ENCODE measurements at regions not wholly inside any gene's neighbourhood (a gene's known extent, or its start where the extent isn't known, plus 50 kb on each side); places are given as distances from the start of the nearest gene placed in this dataset.

DNA sequence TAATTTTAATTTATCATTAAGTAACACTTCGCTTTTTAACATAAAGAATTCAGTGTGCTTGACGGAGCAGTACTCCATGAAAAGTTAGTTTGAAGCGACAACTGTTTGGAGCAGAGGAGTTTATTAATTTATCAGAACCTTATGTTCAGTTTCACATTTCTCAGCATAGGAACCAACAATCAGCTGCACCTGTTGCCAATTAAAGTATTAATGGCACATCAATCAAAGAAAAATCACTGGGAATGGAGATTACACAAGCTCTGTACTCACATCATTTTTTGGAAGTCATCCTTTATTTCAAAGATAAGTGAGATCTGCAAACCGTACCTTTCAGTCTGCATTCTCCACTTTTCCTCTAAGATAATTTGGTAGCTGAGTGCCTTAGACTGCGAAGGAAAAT lies 344.6 kb downstream of the LMO4 start:
- Histone ChIP-seq H3K4me1 (ENCODE audit: control insufficient read depth, insufficient read depth, low read length) (no peaks in the 10 kb centered on the region), H3K27me3 (ENCODE audit: control insufficient read depth, insufficient read depth, low read length) (no peaks in the 10 kb centered on the region), H3K4me3 (ENCODE audit: low read depth, low read length) (no peak overlapping the region), H3K9me3 (ENCODE audit: control insufficient read depth, insufficient read depth, low read length) (no peaks in the 10 kb centered on the region), H3K36me3 (ENCODE audit: control insufficient read depth, insufficient read depth, low read length) (no peaks in the 10 kb centered on the region), H3K9ac (ENCODE audit: low read depth, low read length) (no peak overlapping the region)

DNA sequence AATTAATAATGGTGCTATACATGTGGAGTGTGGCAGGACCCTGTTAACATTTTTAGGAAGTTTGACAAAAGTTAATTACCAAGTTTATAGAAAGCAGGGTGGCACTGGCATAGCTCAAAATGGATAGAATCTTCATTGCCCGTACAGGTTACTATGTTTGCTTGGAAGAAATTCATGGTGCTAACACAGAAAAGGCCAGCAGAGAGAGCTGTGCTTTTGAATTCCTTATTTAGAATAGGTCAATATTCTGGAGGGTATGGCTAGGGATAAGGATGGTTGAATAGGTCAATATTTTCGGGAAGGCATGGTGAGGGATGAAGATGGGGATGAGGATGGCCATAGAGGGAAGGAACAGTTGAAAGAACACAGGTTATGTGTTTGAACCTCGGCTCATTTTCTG lies 345.1 kb downstream of the LMO4 start:
- no peaks in the 10 kb centered on the region for H3K36me3 ChIP-seq (ENCODE audit: control insufficient read depth, insufficient read depth, low read length)
- H3K4me1 ChIP-seq (ENCODE audit: control insufficient read depth, insufficient read depth, low read length): no peaks in the 10 kb centered on the region
- H3K4me3 ChIP-seq (ENCODE audit: low read depth, low read length): no peak overlapping the region
- no peaks in the 10 kb centered on the region for H3K9me3 ChIP-seq (ENCODE audit: control insufficient read depth, insufficient read depth, low read length)
- H3K9ac ChIP-seq (ENCODE audit: low read depth, low read length): no peak overlapping the region
- H3K27me3 ChIP-seq (ENCODE audit: control insufficient read depth, insufficient read depth, low read length): no peaks in the 10 kb centered on the region

DNA sequence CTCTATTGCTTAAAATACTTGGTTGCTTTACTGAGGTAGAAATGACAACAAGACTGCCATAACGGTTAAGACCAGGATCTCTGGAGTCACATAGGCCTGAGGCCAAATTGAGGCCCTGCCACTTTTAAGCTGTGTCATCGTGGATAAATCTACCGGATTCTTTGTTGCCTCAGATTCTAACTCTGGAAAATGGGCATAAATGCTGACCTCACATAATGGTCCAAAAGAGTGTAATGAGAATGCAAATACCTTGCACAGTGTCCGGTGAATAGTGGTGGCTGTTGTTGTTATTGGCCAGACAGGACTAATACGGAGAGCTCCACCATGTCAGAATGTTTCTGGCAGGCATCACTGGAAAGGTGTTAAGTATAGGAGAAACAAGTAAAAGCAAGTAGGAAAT lies 346.1 kb downstream of the LMO4 start:
- Histone ChIP-seq H3K4me3 (ENCODE audit: low read depth, low read length) (no peak overlapping the region), H3K27me3 (ENCODE audit: control insufficient read depth, insufficient read depth, low read length) (no peaks in the 10 kb centered on the region), H3K9me3 (ENCODE audit: control insufficient read depth, insufficient read depth, low read length) (no peaks in the 10 kb centered on the region), H3K4me1 (ENCODE audit: control insufficient read depth, insufficient read depth, low read length) (no peaks in the 10 kb centered on the region), H3K9ac (ENCODE audit: low read depth, low read length) (no peak overlapping the region), H3K36me3 (ENCODE audit: control insufficient read depth, insufficient read depth, low read length) (no peaks in the 10 kb centered on the region)

DNA sequence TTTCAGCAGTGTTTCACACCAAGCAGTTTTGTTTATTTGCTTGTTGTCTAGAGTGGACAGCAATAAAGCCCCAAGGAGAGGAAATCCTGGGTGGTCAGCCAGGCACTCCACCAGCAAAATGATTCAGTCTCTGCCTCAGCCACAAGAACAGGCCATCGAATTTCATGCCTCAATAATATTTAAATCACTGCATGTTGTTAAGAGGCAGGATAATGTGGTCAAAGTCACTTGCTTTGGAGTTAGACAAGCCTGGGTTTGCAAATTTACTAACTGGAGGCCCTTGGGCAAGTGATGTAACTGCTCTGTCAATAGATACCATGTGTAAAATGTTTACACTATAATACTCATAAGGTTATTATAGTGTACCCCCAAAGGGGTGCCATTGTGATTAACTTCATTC lies 349.6 kb downstream of the LMO4 start:
- Histone ChIP-seq H3K9ac (ENCODE audit: low read depth, low read length) (no peak overlapping the region), H3K27me3 (ENCODE audit: control insufficient read depth, insufficient read depth, low read length) (peaks cover 2% of the 10 kb centered on the region), H3K9me3 (ENCODE audit: control insufficient read depth, insufficient read depth, low read length) (no peaks in the 10 kb centered on the region), H3K36me3 (ENCODE audit: control insufficient read depth, insufficient read depth, low read length) (no peaks in the 10 kb centered on the region), H3K4me1 (ENCODE audit: control insufficient read depth, insufficient read depth, low read length) (no peaks in the 10 kb centered on the region), H3K4me3 (ENCODE audit: low read depth, low read length) (no peak overlapping the region)

DNA sequence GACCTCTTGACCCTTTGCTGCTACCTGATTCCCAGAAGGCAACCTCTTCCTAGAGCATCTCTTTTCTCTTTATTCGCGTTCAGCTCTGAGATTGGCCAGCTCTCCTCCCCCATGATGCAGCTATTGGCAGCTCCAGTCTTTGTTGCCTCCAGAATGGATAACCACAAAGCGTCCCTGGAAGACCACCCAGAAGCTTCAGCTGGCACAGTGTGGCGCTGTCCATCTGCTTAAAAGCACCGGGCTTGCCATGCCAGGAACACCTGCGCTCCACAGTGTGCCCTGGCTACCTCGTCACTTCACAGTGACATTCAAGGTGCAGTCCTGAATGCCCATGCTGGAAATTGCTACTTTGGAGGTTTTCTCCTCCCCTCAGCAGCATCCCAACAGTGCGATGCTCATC lies 353.9 kb downstream of the LMO4 start:
- Histone ChIP-seq H3K4me3 (ENCODE audit: low read depth, low read length) (no peak overlapping the region), H3K9ac (ENCODE audit: low read depth, low read length) (no peak overlapping the region), H3K27me3 (ENCODE audit: control insufficient read depth, insufficient read depth, low read length) (peaks cover 19% of the 10 kb centered on the region), H3K36me3 (ENCODE audit: control insufficient read depth, insufficient read depth, low read length) (no peaks in the 10 kb centered on the region), H3K9me3 (ENCODE audit: control insufficient read depth, insufficient read depth, low read length) (no peaks in the 10 kb centered on the region), H3K4me1 (ENCODE audit: control insufficient read depth, insufficient read depth, low read length) (peaks cover 17% of the 10 kb centered on the region)

DNA sequence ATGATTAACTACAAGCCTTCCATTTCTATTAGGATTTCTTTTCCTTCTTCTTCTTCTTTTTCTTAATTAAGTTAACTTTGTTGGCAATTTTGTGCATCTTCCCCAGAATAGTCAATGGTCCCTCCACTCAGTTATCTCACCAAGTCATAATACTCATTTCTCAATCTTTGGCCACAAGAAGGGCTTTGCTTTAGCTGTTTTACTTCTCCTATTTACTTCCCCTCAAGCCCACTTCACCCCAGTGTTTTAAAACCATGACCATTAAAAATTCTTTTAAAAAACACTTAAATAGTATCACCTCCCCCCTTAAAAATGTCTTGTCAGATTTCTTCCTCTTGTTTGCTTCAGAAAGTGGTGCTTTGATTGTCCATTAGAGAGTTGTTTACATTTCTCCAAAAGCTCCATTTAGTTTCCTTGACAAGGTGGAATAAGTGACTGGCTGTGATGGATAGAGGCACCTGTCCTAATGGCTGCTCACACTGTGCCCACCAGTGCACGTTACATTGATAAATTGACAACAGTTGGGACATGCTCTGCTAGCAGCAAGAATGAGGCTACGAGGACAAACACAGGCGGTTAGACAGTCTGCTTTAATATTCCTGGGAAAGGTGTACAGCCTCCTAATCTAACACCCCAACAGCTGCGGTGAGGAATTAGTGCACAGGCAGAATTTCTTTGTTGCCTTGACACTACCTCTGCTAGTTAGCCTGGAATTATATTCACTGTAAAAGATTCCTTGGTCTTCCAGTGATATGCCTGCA lies 354.7 kb downstream of the LMO4 start:
- Histone ChIP-seq H3K27me3 (ENCODE audit: control insufficient read depth, insufficient read depth, low read length) (peaks cover 19% of the 10 kb centered on the region), H3K4me1 (ENCODE audit: control insufficient read depth, insufficient read depth, low read length) (peaks cover 17% of the 10 kb centered on the region), H3K9ac (ENCODE audit: low read depth, low read length) (no peak overlapping the region), H3K4me3 (ENCODE audit: low read depth, low read length) (no peak overlapping the region), H3K36me3 (ENCODE audit: control insufficient read depth, insufficient read depth, low read length) (no peaks in the 10 kb centered on the region), H3K9me3 (ENCODE audit: control insufficient read depth, insufficient read depth, low read length) (no peaks in the 10 kb centered on the region)

DNA sequence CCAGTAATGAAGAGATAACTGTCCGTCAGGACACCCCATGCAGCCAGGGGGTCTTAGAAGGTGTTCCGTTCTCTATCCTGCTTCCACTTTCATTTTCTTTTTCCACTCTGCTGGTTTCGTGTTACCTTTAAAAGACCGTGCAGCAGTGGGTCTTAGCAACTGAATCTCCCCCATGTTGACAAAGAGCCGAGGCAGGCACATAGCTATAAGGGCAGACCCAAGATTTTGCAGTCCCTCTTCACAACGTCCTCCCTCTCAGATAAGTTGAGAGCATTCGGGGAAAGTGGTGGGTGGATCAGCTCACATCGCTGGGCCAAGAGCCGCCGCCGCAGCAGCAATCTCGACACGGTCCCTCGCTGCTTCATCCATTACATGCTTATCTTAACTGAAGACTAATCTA lies 355.5 kb downstream of the LMO4 start:
- no peaks in the 10 kb centered on the region for H3K9me3 ChIP-seq (ENCODE audit: control insufficient read depth, insufficient read depth, low read length)
- peaks cover 19% of the 10 kb centered on the region for H3K27me3 ChIP-seq (ENCODE audit: control insufficient read depth, insufficient read depth, low read length)
- H3K4me1 ChIP-seq (ENCODE audit: control insufficient read depth, insufficient read depth, low read length): peaks cover 17% of the 10 kb centered on the region
- peak overlapping the region; percentile 23 for H3K4me3 ChIP-seq (ENCODE audit: low read depth, low read length)
- no peaks in the 10 kb centered on the region for H3K36me3 ChIP-seq (ENCODE audit: control insufficient read depth, insufficient read depth, low read length)
- H3K9ac ChIP-seq (ENCODE audit: low read depth, low read length): no peak overlapping the region

DNA sequence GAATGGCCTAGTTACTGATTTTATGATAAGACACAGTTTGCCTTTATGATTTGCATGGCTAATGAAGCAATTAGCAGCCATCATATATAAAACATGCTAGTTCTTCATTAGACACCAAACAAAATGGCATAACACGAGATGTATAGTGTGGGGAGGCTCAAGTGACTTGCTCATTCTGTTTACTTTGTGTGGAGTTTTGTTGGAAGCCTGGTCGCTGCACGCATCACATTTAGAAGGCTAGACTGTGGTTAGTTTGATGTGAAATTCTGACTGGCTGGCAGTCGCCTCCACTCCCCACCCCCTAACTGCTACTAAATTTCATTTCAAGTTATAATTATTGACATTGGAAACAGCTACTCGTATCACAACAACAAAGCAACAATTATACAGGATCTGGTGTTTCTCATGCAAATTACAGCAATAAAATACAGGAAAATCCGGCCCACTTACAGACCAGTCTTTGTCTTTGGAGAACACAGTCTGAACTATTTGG lies 356.1 kb downstream of the LMO4 start:
- Histone ChIP-seq H3K27me3 (ENCODE audit: control insufficient read depth, insufficient read depth, low read length) (peaks cover 19% of the 10 kb centered on the region), H3K4me3 (ENCODE audit: low read depth, low read length) (no peak overlapping the region), H3K9me3 (ENCODE audit: control insufficient read depth, insufficient read depth, low read length) (no peaks in the 10 kb centered on the region), H3K9ac (ENCODE audit: low read depth, low read length) (no peak overlapping the region), H3K36me3 (ENCODE audit: control insufficient read depth, insufficient read depth, low read length) (no peaks in the 10 kb centered on the region), H3K4me1 (ENCODE audit: control insufficient read depth, insufficient read depth, low read length) (peaks cover 17% of the 10 kb centered on the region)

DNA sequence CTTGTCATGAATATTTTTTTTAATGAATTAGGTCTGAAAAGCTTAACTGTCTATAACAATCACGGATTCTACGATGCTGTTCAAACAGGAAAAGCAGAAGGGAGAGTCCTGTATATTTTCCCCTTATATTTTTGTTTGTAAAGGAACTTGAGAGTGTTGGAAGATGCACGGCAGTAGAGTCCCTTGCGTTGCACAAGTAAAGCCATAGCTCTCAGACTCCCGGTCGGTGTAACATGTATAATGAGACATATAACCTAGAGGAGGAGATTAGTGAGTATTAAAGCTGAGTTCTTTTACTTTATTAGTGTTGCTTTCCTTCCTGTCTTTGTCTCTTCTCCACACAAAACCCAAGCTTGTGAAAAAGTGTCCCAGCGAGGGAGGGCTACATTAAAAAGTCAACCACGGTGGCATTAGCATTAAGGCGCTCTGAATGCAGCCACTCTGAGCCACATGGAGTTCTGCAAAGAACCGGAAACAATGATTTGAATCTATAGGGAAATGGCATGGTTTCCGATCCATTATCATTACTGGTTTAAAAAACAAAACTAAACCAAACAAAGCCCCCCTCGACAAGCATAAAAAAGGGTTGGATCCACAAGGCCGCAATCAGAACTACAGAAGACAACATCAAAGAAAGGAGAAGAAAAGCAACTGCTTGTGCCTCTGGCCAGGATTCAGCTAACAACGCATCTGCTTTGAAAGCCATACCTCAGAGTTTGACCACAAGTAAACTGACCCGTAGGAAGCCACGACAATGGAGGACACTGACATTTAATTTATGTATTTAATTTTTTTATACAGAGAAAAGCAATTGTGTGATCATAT lies 356.8 kb downstream of the LMO4 start:
- H3K27me3 ChIP-seq (ENCODE audit: control insufficient read depth, insufficient read depth, low read length): peaks cover 19% of the 10 kb centered on the region
- peak overlapping the region; percentile 27 for H3K4me3 ChIP-seq (ENCODE audit: low read depth, low read length)
- H3K9ac ChIP-seq (ENCODE audit: low read depth, low read length): no peak overlapping the region
- H3K36me3 ChIP-seq (ENCODE audit: control insufficient read depth, insufficient read depth, low read length): no peaks in the 10 kb centered on the region
- peaks cover 17% of the 10 kb centered on the region for H3K4me1 ChIP-seq (ENCODE audit: control insufficient read depth, insufficient read depth, low read length)
- no peaks in the 10 kb centered on the region for H3K9me3 ChIP-seq (ENCODE audit: control insufficient read depth, insufficient read depth, low read length)

DNA sequence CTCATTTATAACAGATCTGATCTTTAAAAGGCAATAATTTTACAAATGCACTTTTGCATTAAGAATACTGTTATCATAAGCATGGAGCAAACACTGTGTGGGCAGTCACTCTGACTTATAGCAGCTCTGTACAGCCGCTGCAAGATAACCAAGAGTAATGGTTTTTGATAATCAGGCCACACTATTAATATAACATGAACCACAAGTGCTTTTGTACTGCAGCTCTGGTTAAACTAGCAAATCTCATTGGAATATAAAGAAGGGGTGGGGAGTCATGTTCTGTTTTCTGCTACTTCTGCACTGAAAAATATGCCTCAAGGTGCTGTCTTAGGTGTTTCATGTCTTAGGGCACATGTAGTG lies 357.4 kb downstream of the LMO4 start:
- Histone ChIP-seq H3K4me1 (ENCODE audit: control insufficient read depth, insufficient read depth, low read length) (peaks cover 17% of the 10 kb centered on the region), H3K36me3 (ENCODE audit: control insufficient read depth, insufficient read depth, low read length) (no peaks in the 10 kb centered on the region), H3K4me3 (ENCODE audit: low read depth, low read length) (no peak overlapping the region), H3K27me3 (ENCODE audit: control insufficient read depth, insufficient read depth, low read length) (peaks cover 19% of the 10 kb centered on the region), H3K9me3 (ENCODE audit: control insufficient read depth, insufficient read depth, low read length) (no peaks in the 10 kb centered on the region), H3K9ac (ENCODE audit: low read depth, low read length) (no peak overlapping the region)

DNA sequence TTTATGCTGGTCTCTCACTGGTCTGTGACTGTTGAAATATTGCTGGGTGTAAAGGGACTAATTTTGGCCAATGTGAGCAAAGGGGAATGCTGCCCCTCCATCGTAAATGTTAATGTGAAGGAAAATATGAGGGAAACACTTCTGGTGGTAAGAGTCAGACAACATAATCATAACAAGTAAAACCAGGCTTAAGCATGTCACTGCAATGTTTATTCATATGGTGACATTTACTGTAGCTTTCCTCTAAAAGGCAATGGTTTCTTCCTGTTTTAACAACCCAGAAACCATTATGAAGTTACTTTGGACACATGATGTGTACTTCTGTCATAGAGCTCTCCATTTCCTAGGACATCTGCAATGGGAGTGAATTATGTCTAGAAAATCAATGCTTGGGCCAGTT lies 358.0 kb downstream of the LMO4 start:
- Histone ChIP-seq H3K4me3 (ENCODE audit: low read depth, low read length) (no peak overlapping the region), H3K4me1 (ENCODE audit: control insufficient read depth, insufficient read depth, low read length) (peaks cover 17% of the 10 kb centered on the region)

DNA sequence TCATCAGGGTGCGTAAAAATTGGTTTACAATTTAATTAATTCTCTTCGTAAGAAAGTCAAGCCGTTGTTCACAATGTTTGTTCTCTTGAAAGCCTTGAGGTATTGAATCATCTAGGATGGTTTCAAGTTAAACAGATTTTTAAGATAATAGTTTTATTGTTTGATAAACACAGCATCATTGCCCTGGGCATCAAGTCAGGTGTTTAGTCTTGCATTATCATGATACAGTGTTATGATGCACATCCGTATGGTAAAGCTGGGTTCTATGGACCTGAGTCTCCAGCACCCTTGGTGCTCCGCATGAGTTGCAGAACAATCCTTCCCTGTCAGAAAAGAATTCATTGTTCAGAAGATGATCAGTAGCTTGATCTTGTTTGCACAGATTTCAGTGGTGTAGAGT lies 359.5 kb downstream of the LMO4 start:
- Histone ChIP-seq H3K9me3 (ENCODE audit: control insufficient read depth, insufficient read depth, low read length) (no peaks in the 10 kb centered on the region), H3K36me3 (ENCODE audit: control insufficient read depth, insufficient read depth, low read length) (no peaks in the 10 kb centered on the region), H3K9ac (ENCODE audit: low read depth, low read length) (no peak overlapping the region), H3K4me3 (ENCODE audit: low read depth, low read length) (no peak overlapping the region), H3K27me3 (ENCODE audit: control insufficient read depth, insufficient read depth, low read length) (peaks cover 18% of the 10 kb centered on the region), H3K4me1 (ENCODE audit: control insufficient read depth, insufficient read depth, low read length) (peaks cover 17% of the 10 kb centered on the region)

More for the DNA sequence above, 358.0 kb downstream of the LMO4 start:
- Histone ChIP-seq H3K27me3 (ENCODE audit: control insufficient read depth, insufficient read depth, low read length) (peaks cover 19% of the 10 kb centered on the region), H3K9me3 (ENCODE audit: control insufficient read depth, insufficient read depth, low read length) (no peaks in the 10 kb centered on the region), H3K36me3 (ENCODE audit: control insufficient read depth, insufficient read depth, low read length) (no peaks in the 10 kb centered on the region), H3K9ac (ENCODE audit: low read depth, low read length) (no peak overlapping the region)
